ENCODE measurements at regions not wholly inside any gene's neighbourhood (a gene's known extent, or its start where the extent isn't known, plus 50 kb on each side); places are given as distances from the start of the nearest gene placed in this dataset.

DNA sequence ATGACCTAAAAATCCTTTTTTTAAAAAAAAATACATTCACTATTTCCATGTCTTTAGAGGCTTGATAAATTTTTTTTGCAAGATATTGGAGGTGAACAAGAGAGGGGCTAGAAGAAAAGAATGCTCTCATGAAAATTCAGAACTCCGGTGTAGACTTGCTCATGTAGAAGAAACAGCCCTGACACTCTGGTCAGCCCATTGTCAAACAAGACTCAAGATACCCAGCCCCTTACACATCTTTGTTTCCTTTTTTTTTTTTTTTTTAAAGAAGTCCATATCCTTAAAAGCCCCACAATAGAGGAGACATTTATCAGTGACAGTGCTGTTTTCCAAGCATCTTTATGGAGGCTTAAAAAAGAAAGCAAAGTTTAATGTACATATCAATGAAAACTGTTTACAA lies 196.8 kb upstream of the RORA start:
- Histone ChIP-seq H3K4me2 (ENCODE audit: control insufficient read depth, extremely low read depth, insufficient read depth, low read depth, low read length) (no peak overlapping the region), H4K20me1 (ENCODE audit: control insufficient read depth, extremely low read depth, insufficient read depth, low read length) (no peaks in the 10 kb centered on the region), H3K36me3 (ENCODE audit: control insufficient read depth in 2 of 2, extremely low read depth in 1 of 2, insufficient read depth in 2 of 2, low read length in 2 of 2) (no peaks in the 10 kb centered on the region), H3K4me1 (ENCODE audit: control insufficient read depth, extremely low read depth, insufficient read depth, low read length) (no peaks in the 10 kb centered on the region), H3K79me2 (ENCODE audit: control insufficient read depth, insufficient read depth, low read length) (no peaks in the 10 kb centered on the region), H3K9ac (ENCODE audit: control insufficient read depth, extremely low read depth, insufficient read depth, low read length) (no peak overlapping the region), H3K9me1 (ENCODE audit: control insufficient read depth, extremely low read depth, insufficient read depth, low read length) (no peaks in the 10 kb centered on the region), H3K27me3 (ENCODE audit: control insufficient read depth, extremely low read depth, insufficient read depth, low read length) (no peaks in the 10 kb centered on the region), H2AFZ (ENCODE audit: control insufficient read depth, low read length) (no peak overlapping the region), H3K4me3 (ENCODE audit: control insufficient read depth in 2 of 3, extremely low read depth in 1 of 3, insufficient read depth in 2 of 3, low read depth in 1 of 3, low read length in 3 of 3) (no peak overlapping the region), H3K27ac (ENCODE audit: control insufficient read depth, insufficient read depth, low read length) (no peak overlapping the region), H3K9me3 (ENCODE audit: control insufficient read depth, low read depth, low read length) (no peaks in the 10 kb centered on the region)
- dilution Hi-C loops (cut with MboI; ENCODE audit: extremely low pct_ligation_motif_present, low sequenced_read_pairs) = no loop called here
- no peak for TF ChIP-seq EZH2 (IDR thresholded peaks at IDR 0.05; ENCODE audit: low read length)
- TF ChIP-seq, protein P1, sequence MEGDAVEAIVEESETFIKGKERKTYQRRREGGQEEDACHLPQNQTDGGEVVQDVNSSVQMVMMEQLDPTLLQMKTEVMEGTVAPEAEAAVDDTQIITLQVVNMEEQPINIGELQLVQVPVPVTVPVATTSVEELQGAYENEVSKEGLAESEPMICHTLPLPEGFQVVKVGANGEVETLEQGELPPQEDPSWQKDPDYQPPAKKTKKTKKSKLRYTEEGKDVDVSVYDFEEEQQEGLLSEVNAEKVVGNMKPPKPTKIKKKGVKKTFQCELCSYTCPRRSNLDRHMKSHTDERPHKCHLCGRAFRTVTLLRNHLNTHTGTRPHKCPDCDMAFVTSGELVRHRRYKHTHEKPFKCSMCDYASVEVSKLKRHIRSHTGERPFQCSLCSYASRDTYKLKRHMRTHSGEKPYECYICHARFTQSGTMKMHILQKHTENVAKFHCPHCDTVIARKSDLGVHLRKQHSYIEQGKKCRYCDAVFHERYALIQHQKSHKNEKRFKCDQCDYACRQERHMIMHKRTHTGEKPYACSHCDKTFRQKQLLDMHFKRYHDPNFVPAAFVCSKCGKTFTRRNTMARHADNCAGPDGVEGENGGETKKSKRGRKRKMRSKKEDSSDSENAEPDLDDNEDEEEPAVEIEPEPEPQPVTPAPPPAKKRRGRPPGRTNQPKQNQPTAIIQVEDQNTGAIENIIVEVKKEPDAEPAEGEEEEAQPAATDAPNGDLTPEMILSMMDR (optimal IDR thresholded peaks at IDR 0.05 in 1 of 3, IDR thresholded peaks at IDR 0.05 in 1 of 3, conservative IDR thresholded peaks at IDR 0.05 in 1 of 3; ENCODE audit: extremely low read depth in 1 of 3, insufficient read depth in 2 of 3, low read length in 3 of 3) = no peak
- no peak for FAIRE-seq
- no peak for DNase-seq (ENCODE audit: low read depth, low spot score)

DNA sequence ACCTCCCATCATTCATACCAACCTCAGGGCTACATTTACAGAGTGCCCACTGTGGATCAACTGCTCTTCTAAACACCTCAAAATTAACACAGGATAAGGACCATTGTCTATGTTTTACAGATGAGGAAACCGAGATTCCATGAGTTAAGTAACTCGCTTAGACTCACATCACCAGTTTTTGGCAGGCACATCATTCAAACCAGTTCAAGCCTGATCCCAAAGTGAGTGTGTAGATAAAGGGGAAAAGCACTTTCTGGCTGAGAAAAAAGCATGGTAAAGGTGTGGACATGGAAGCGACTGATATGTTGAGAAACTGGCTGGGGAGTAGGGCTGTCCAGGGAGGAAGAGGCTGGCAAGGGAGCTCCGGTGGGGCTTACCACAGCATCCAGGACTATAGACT lies 193.7 kb upstream of the RORA start:
- no peaks in the 10 kb centered on the region for H3K9me1 ChIP-seq (ENCODE audit: control insufficient read depth, extremely low read depth, insufficient read depth, low read length)
- no peaks in the 10 kb centered on the region for H4K20me1 ChIP-seq (ENCODE audit: control insufficient read depth, extremely low read depth, insufficient read depth, low read length)
- no peak overlapping the region for H2AFZ ChIP-seq (ENCODE audit: control insufficient read depth, low read length)
- H3K9ac ChIP-seq (ENCODE audit: control insufficient read depth, extremely low read depth, insufficient read depth, low read length) = no peak overlapping the region
- dilution Hi-C loops (cut with MboI; ENCODE audit: extremely low pct_ligation_motif_present, low sequenced_read_pairs) = no loop called here
- no peak overlapping the region for H3K27ac ChIP-seq (ENCODE audit: control insufficient read depth, insufficient read depth, low read length)
- TF ChIP-seq EZH2 (IDR thresholded peaks at IDR 0.05; ENCODE audit: low read length) = no peak
- TF ChIP-seq, protein P1 (optimal IDR thresholded peaks at IDR 0.05 in 1 of 3, IDR thresholded peaks at IDR 0.05 in 1 of 3, conservative IDR thresholded peaks at IDR 0.05 in 1 of 3; ENCODE audit: extremely low read depth in 1 of 3, insufficient read depth in 2 of 3, low read length in 3 of 3) = no peak
- no peak overlapping the region for H3K4me3 ChIP-seq (ENCODE audit: control insufficient read depth in 2 of 3, extremely low read depth in 1 of 3, insufficient read depth in 2 of 3, low read depth in 1 of 3, low read length in 3 of 3)
- H3K4me2 ChIP-seq (ENCODE audit: control insufficient read depth, extremely low read depth, insufficient read depth, low read depth, low read length) = no peak overlapping the region
- no peaks in the 10 kb centered on the region for H3K79me2 ChIP-seq (ENCODE audit: control insufficient read depth, insufficient read depth, low read length)
- no peaks in the 10 kb centered on the region for H3K27me3 ChIP-seq (ENCODE audit: control insufficient read depth, extremely low read depth, insufficient read depth, low read length)
- DNase-seq (ENCODE audit: low read depth, low spot score) (no peak), FAIRE-seq (no peak)
- H3K4me1 ChIP-seq (ENCODE audit: control insufficient read depth, extremely low read depth, insufficient read depth, low read length) = no peaks in the 10 kb centered on the region
- no peaks in the 10 kb centered on the region for H3K36me3 ChIP-seq (ENCODE audit: control insufficient read depth in 2 of 2, extremely low read depth in 1 of 2, insufficient read depth in 2 of 2, low read length in 2 of 2)
- H3K9me3 ChIP-seq (ENCODE audit: control insufficient read depth, low read depth, low read length) = no peaks in the 10 kb centered on the region

Data from keratinocyte (primary cell).